Thyroid gland (tissue), 4 donors: ENCODE measurements at regions not wholly inside any gene's neighbourhood (a gene's known extent, or its start where the extent isn't known, plus 50 kb on each side); places are given as distances from the start of the nearest gene placed in this dataset.
"Not testable (repeated sequence)": the region's sequence is repeated elsewhere in the genome, so short reads cannot be mapped to it uniquely, and the experiment has no call there.

Experiments used
- DNase-seq, 2 donors: peaks; one replicate each; pipeline ENCODE4 v3.0.0-alpha.2; 2019
- H3K27ac ChIP-seq, 3 donors: fragments of 200-600 bp; sonication (generic); 1 replicate in 2 of 3; 2 replicates in 1 of 3; pipeline ENCODE4 v1.5.1; 2016 to 2019; ENCODE audit warnings: mild to moderate bottlenecking in 1 of 3, moderate library complexity in 1 of 3
- H3K27me3 ChIP-seq: fragments of 200-600 bp; sonication (generic); one replicate; pipeline ENCODE4 v1.5.1; 2019
- H3K36me3 ChIP-seq, 2 donors: fragments of 200-600 bp; sonication (generic); one replicate each; pipeline ENCODE4 v1.5.1; 2016 to 2019
- H3K4me1 ChIP-seq, 2 donors: fragments of 200-600 bp; sonication (generic); one replicate each; pipeline ENCODE4 v1.5.1; 2017 to 2019
- H3K4me3 ChIP-seq, 3 donors: fragments of 200-600 bp; sonication (generic); replicated peaks in 1 of 3; 1 replicate in 2 of 3; 2 replicates in 1 of 3; pipeline ENCODE4 v1.5.1; 2016; ENCODE audit warnings: mild to moderate bottlenecking in 1 of 3
- H3K9me3 ChIP-seq: fragments of 200-600 bp; sonication (generic); one replicate; pipeline ENCODE4 v1.5.1; 2017
- POLR2A ChIP-seq, 2 donors: fragments of 450-650 bp; IDR thresholded peaks; one replicate each; pipeline ENCODE4 v1.6.1; 2017; ENCODE audit warnings: antibody characterized with exemption in 2 of 2, mild to moderate bottlenecking in 2 of 2, moderate library complexity in 1 of 2
- WGBS, 2 donors: methylation state at CpG; one replicate each; pipeline ENCODE4 v1.1.5; 2017; 5-methylcytosine and 5-hydroxymethylcytosine counted together
- intact Hi-C: fragments of 100-400 bp; cut with DNase I; formaldehyde crosslinking; loops from one replicate; pipeline ENCODE4 v1.15.1; 2023
- TF ChIP-seq, protein P1 (sequence below), 6 experiments: fragments of 200-600 bp in 3 of 6; fragments of 450-650 bp in 3 of 6; sonication (generic) in 3 of 6; IDR thresholded peaks; one replicate each; pipeline ENCODE4 v1.5.1; 2016 to 2019; ENCODE audit warnings: antibody characterized with exemption in 6 of 6, mild to moderate bottlenecking in 2 of 6, inconsistent platforms in 1 of 6, moderate library complexity in 1 of 6

DNA sequence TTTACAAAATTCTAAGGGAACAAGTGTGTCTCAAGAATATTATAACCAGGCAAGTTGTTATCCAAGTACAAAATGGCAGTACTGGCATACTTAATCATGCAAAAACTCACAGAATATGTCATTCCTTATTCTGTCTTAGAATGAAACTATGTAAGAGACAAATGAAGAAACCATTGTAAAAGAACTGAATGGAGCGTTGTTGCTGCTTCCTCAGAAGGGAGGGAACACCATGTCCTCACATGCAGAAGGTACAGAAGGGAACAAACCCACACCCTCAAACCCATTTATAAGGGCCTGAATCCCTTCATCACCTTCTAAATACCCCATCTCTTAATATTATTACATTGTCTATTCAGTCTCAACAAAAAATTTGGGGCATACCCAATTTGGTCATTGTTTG lies 960.0 kb downstream of the LTN1 start:
- H3K4me1 ChIP-seq, H3K4me3 ChIP-seq, DNase-seq, intact Hi-C loops, H3K9me3 ChIP-seq, H3K27me3 ChIP-seq, H3K36me3 ChIP-seq, H3K27ac ChIP-seq: not testable (repeated sequence)
- 88 to 93% methylated on average over 1 of the region's 1 CpG for WGBS, 2 donors

DNA sequence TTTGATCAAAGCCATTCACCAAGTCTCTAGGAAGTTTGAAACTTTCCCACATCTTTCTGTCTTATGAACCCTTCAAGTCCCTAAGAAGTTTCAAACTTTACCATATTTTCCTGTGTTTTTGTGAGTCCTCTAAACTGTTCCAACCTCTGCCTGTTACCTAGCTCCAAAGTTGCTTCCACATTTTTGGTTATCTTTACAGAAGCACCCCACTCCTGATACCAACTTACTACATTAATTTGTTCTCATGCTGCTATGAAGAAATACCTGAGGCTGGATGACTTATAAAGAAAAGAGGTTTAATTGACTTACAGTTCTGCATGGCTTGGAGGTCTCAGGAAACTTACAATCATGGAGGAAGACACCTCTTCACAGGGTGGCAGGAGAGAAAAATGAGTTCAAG lies 961.6 kb downstream of the LTN1 start:
- H3K27me3 ChIP-seq, intact Hi-C loops, H3K27ac ChIP-seq, H3K4me3 ChIP-seq, DNase-seq, H3K9me3 ChIP-seq, H3K36me3 ChIP-seq, H3K4me1 ChIP-seq: not testable (repeated sequence)

GRCh38 chr21:28025111-28025510 lies 967.6 kb downstream of the LTN1 start:
- Histone ChIP-seq H3K36me3 (no peaks in the 10 kb centered on the region), H3K4me3 (no peak overlapping the region), H3K27me3 (no peaks in the 10 kb centered on the region), H3K9me3 (no peaks in the 10 kb centered on the region), H3K4me1 (no peaks in the 10 kb centered on the region), H3K27ac (no peak overlapping the region)
- intact Hi-C loops, result no loop called here
- 100% methylated on average over 1 of the region's 1 CpG for WGBS, 2 donors
- TF ChIP-seq, protein P1, sequence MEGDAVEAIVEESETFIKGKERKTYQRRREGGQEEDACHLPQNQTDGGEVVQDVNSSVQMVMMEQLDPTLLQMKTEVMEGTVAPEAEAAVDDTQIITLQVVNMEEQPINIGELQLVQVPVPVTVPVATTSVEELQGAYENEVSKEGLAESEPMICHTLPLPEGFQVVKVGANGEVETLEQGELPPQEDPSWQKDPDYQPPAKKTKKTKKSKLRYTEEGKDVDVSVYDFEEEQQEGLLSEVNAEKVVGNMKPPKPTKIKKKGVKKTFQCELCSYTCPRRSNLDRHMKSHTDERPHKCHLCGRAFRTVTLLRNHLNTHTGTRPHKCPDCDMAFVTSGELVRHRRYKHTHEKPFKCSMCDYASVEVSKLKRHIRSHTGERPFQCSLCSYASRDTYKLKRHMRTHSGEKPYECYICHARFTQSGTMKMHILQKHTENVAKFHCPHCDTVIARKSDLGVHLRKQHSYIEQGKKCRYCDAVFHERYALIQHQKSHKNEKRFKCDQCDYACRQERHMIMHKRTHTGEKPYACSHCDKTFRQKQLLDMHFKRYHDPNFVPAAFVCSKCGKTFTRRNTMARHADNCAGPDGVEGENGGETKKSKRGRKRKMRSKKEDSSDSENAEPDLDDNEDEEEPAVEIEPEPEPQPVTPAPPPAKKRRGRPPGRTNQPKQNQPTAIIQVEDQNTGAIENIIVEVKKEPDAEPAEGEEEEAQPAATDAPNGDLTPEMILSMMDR (IDR thresholded peaks at IDR 0.05), result no peak
- no peak for TF ChIP-seq POLR2A (IDR thresholded peaks at IDR 0.05)
- no peak for DNase-seq

DNA sequence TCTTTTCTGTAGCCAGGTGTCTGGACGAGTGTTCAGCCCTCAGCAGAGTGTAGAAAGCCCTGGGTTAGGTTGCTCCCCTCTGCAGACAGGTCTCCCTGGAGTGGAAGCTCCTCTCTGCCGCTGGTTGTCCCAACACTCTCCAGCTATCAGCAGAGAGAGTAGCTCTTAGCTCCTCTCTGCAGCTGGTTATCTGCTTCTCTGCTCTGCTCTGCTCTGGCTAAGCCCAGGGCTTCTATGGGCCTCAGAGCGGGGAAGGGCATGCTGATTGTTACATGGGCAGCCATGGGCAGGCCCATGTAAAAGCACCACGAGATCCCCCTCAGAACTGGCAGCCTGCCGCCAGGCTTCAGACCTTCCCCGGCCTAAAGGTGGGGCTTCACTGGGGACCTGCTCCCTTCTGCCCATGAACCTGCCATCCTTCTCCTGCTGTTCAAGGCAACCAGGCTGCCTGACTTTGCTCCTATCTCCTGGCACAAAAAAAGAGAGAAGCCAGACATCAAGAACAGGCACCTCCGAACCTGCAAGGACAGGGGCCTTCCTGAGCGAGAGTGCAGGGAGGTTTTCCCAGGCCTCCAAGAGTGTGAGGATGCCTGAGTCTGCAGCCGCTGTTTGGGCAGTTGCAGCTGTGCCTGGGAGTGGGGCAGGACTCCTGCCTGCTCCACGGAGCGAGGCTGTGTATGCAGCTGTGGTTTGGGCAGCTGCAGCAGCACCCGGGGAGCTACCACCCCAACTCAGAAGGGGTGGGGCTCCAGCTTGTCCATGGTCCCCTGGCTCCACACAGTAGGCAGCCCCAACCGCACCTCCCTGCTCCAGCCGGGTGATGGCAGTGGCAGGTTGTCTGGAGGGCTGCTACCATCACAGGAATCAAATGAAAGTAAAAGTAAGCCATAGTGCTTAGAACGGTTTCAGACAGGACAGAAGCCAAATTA lies 973.7 kb downstream of the LTN1 start:
- intact Hi-C loops, result no loop called here
- no peaks in the 10 kb centered on the region for H3K9me3 ChIP-seq
- no peaks in the 10 kb centered on the region for H3K36me3 ChIP-seq
- no peak overlapping the region for H3K4me3 ChIP-seq
- H3K27ac ChIP-seq, result no peak overlapping the region
- peak in 1 of 2 donors; percentile 10 for DNase-seq
- 76 to 82% methylated on average over 9 to 15 of the region's 15 CpGs for WGBS, 2 donors
- no peaks in the 10 kb centered on the region for H3K4me1 ChIP-seq
- TF ChIP-seq POLR2A (IDR thresholded peaks at IDR 0.05), result no peak
- TF ChIP-seq, protein P1 (IDR thresholded peaks at IDR 0.05), result peak in 1 of 6 experiments; percentile 15
- no peaks in the 10 kb centered on the region for H3K27me3 ChIP-seq

DNA sequence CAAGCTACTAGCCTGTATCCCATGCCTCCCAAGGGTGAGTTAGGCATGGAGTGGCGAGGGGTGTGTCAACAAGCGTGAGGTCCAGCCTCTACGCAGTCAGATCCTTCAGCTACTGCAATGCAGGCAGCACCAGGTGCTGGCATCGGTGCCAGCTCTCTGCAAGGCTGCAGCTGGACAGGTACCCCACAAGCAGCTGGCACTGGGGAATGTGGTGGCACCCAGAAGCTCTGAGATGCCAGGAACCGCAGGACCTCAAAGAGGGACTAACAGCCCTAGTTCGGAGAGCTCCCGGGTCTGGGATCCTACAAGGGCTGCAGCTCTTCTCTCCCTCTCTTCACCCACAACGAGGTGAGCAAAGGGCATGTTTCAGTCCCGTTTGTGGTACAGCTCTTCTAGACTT lies 974.5 kb downstream of the LTN1 start:
- Histone ChIP-seq H3K27ac (no peak overlapping the region), H3K27me3 (no peaks in the 10 kb centered on the region), H3K9me3 (no peaks in the 10 kb centered on the region), H3K36me3 (no peaks in the 10 kb centered on the region), H3K4me1 (no peaks in the 10 kb centered on the region), H3K4me3 (no peak overlapping the region)
- WGBS, 2 donors, result 88 to 89% methylated on average over 4 to 9 of the region's 9 CpGs
- DNase-seq, result no peak
- intact Hi-C loops, result no loop called here
- TF ChIP-seq, protein P1 (IDR thresholded peaks at IDR 0.05), result no peak
- no peak for TF ChIP-seq POLR2A (IDR thresholded peaks at IDR 0.05)

DNA sequence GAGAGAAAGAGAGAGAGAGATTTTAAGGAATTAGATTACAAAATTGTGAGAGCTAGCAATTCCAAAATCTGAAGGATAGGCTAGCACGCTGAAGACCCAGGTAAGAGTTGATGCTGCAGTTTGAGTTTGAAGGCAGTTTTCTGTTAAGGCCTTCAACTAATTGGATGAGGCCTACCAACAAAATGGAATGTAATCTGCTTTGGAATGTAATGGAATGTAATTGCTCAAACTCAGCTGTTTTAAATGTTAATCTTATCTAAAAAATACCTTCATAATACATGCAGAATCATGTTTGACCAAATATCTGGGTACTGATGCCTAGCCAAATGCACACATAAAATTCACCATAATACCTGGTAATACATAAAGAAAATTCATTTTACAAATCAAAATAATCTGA lies 976.1 kb downstream of the LTN1 start:
- no peaks in the 10 kb centered on the region for H3K27me3 ChIP-seq
- intact Hi-C loops, result no loop called here
- no peaks in the 10 kb centered on the region for H3K4me1 ChIP-seq
- no peak for TF ChIP-seq POLR2A (IDR thresholded peaks at IDR 0.05)
- TF ChIP-seq, protein P1 (IDR thresholded peaks at IDR 0.05), result no peak
- H3K36me3 ChIP-seq, result no peaks in the 10 kb centered on the region
- H3K4me3 ChIP-seq, result no peak overlapping the region
- DNase-seq, result no peak
- H3K9me3 ChIP-seq, result no peaks in the 10 kb centered on the region
- H3K27ac ChIP-seq, result no peak overlapping the region
- 86 to 100% methylated on average over 1 of the region's 1 CpG for WGBS, 2 donors

DNA sequence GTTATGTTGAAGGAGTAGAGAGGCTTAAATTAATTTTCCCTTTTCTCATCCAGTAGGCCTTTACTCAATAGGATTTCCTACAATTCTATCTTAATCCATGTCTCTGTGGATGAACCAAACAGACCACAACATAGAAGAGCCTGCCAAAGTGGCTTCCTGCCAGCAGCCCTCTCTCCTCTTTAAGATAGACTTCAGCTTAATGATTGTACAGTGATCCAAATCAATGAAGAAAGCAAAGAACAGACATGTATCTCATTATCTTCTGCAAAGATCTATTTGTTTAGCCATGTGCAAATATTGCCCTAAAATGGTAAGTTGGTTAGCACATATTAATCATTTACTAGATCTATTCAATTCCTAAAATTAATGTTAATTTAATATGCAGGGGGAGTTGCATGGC lies 979.6 kb downstream of the LTN1 start:
- H3K36me3 ChIP-seq, H3K4me1 ChIP-seq, H3K4me3 ChIP-seq, H3K9me3 ChIP-seq, H3K27ac ChIP-seq, DNase-seq, H3K27me3 ChIP-seq, intact Hi-C loops: not testable (repeated sequence)

- DNase-seq, intact Hi-C loops: not testable (repeated sequence)
- WGBS, 2 donors, result 11 to 20% methylated on average over 2 of the region's 2 CpGs
Measured at GRCh38 chr21:28011970-28012369, 980.7 kb downstream of the LTN1 start.

GRCh38 chr21:28008245-28008644 lies 984.4 kb downstream of the LTN1 start:
- DNase-seq, H3K27me3 ChIP-seq, H3K9me3 ChIP-seq, H3K4me3 ChIP-seq, H3K27ac ChIP-seq, H3K36me3 ChIP-seq, intact Hi-C loops, H3K4me1 ChIP-seq: not testable (repeated sequence)
- 79 to 83% methylated on average over 3 of the region's 3 CpGs for WGBS, 2 donors

More at GRCh38 chr21:28011970-28012369, 980.7 kb downstream of the LTN1 start:
- H3K4me3 ChIP-seq, H3K36me3 ChIP-seq, H3K4me1 ChIP-seq, H3K27me3 ChIP-seq, H3K9me3 ChIP-seq, H3K27ac ChIP-seq: not testable (repeated sequence)
